ENCODE measurements at regions not wholly inside any gene's neighbourhood (a gene's known extent, or its start where the extent isn't known, plus 50 kb on each side); places are given as distances from the start of the nearest gene placed in this dataset.

DNA sequence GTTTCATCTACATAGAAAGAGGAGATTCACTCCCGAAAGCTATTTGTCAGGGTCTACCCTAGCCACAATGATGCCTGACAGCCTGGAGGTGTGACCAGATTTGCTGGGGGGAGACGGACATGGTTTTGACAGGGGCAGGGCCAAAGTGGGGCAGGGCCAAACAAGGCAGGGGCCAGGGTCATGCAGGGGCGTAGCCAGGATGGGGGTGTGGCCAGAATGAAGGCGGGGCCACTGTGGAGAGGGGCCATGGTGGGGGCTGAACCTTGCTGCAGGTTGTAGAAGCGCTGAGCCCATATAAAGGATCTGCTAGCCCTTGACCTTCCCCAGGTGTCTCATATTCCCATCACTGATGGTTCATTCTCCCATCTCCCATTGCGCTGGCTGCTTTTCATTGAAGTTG lies 184.1 kb upstream of the SULF2 start (continued):
- no peak for TF ChIP-seq AFF4 (CRISPR knock-in tag; IDR thresholded peaks at IDR 0.05; ENCODE audit: borderline replicate concordance)
- TF ChIP-seq ZNF512 (CRISPR knock-in tag; IDR thresholded peaks at IDR 0.05; ENCODE audit: borderline replicate concordance): no peak
- no peak for TF ChIP-seq ZNF532 (CRISPR knock-in tag; IDR thresholded peaks at IDR 0.05; ENCODE audit: borderline replicate concordance)
- no peak for TF ChIP-seq ZNF396 (CRISPR knock-in tag; IDR thresholded peaks at IDR 0.05; ENCODE audit: borderline replicate concordance)
- no peak for TF ChIP-seq NFE2L1 (CRISPR knock-in tag; IDR thresholded peaks at IDR 0.05)

DNA sequence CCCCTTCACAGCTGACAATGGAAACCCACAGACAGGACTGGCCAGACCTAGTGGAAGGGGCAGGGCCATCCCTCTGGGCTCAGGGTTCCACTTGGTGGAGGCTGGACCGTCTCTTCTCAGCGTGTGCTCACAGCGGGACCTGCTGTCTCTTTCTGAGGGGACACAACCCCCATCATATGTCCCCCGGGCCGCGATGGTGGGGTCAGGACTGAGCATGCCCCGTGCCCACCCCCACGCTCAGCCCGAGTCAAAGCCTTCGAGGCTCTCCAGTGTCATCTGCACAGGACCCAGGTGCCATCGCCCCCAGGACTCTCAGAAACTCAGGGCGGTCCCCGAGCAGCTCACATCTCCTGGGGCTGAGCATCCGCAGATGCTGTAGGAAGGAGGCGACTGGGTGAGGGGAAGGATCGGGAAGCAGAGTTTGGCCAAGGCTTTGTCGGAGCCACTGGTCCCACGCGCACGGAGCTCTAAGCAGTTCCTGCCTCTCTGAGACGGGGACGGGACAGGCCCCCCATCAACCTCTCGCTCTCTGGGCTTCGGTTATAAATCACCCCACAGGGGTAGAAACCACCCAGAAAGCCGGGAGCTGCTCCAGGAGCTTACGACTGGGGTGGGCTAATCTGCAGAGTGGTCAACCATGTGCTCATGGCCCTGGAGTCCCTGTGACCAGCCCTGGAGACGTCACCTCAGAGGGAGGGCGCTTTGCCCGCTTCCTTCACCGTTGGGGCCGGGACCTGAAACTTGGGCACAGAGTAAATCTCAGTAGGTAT lies 183.4 kb upstream of the SULF2 start:
- DNase-seq (ENCODE audit: low spot score): no peak
- Mint-ChIP-seq H3K9me3 (no peaks in the 10 kb centered on the region), H3K27me3 (ENCODE audit: low read depth) (peaks cover 6% of the 10 kb centered on the region), H3K27ac (no peak overlapping the region), H3K4me1 (peaks cover 58% of the 10 kb centered on the region), H3K4me3 (no peak overlapping the region), H3K36me3 (no peaks in the 10 kb centered on the region)
- no peak for ATAC-seq
- POLR2A ChIA-PET: no interaction called here
- CTCF ChIA-PET: interaction anchor here (0.9 to 1.5 kb wide), 2 partner anchors 114 to 182 kb away, joined by 3 to 4 read pairs; no protein-coding TSS in a partner anchor
- TF ChIP-seq NR3C1 (CRISPR knock-in tag; conservative IDR thresholded peaks at IDR 0.05; ENCODE audit: low read depth): no peak
- no peak for TF ChIP-seq CBFB (CRISPR knock-in tag; IDR thresholded peaks at IDR 0.05; ENCODE audit: low read depth)
- TF ChIP-seq IRF1 (CRISPR knock-in tag; IDR thresholded peaks at IDR 0.05): no peak
- no peak for TF ChIP-seq TEAD4 (CRISPR knock-in tag; IDR thresholded peaks at IDR 0.05)
- TF ChIP-seq, protein P1, sequence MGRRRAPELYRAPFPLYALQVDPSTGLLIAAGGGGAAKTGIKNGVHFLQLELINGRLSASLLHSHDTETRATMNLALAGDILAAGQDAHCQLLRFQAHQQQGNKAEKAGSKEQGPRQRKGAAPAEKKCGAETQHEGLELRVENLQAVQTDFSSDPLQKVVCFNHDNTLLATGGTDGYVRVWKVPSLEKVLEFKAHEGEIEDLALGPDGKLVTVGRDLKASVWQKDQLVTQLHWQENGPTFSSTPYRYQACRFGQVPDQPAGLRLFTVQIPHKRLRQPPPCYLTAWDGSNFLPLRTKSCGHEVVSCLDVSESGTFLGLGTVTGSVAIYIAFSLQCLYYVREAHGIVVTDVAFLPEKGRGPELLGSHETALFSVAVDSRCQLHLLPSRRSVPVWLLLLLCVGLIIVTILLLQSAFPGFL (CRISPR knock-in tag; IDR thresholded peaks at IDR 0.05; ENCODE audit: borderline replicate concordance): no peak
- TF ChIP-seq, protein P2, sequence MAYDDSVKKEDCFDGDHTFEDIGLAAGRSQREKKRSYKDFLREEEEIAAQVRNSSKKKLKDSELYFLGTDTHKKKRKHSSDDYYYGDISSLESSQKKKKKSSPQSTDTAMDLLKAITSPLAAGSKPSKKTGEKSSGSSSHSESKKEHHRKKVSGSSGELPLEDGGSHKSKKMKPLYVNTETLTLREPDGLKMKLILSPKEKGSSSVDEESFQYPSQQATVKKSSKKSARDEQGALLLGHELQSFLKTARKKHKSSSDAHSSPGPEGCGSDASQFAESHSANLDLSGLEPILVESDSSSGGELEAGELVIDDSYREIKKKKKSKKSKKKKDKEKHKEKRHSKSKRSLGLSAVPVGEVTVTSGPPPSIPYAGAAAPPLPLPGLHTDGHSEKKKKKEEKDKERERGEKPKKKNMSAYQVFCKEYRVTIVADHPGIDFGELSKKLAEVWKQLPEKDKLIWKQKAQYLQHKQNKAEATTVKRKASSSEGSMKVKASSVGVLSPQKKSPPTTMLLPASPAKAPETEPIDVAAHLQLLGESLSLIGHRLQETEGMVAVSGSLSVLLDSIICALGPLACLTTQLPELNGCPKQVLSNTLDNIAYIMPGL (CRISPR knock-in tag; IDR thresholded peaks at IDR 0.05): no peak
- no peak for TF ChIP-seq ZMAT4 (CRISPR knock-in tag; IDR thresholded peaks at IDR 0.05)
- TF ChIP-seq SMAD4 (CRISPR knock-in tag; IDR thresholded peaks at IDR 0.05): no peak
- TF ChIP-seq, protein P3, sequence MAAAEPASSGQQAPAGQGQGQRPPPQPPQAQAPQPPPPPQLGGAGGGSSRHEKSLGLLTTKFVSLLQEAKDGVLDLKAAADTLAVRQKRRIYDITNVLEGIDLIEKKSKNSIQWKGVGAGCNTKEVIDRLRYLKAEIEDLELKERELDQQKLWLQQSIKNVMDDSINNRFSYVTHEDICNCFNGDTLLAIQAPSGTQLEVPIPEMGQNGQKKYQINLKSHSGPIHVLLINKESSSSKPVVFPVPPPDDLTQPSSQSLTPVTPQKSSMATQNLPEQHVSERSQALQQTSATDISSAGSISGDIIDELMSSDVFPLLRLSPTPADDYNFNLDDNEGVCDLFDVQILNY (CRISPR knock-in tag; IDR thresholded peaks at IDR 0.05): no peak
- TF ChIP-seq MXD4 (CRISPR knock-in tag; IDR thresholded peaks at IDR 0.05; ENCODE audit: borderline replicate concordance): no peak
- no peak for TF ChIP-seq MYBL2 (CRISPR knock-in tag; IDR thresholded peaks at IDR 0.05)
- TF ChIP-seq, protein P4, sequence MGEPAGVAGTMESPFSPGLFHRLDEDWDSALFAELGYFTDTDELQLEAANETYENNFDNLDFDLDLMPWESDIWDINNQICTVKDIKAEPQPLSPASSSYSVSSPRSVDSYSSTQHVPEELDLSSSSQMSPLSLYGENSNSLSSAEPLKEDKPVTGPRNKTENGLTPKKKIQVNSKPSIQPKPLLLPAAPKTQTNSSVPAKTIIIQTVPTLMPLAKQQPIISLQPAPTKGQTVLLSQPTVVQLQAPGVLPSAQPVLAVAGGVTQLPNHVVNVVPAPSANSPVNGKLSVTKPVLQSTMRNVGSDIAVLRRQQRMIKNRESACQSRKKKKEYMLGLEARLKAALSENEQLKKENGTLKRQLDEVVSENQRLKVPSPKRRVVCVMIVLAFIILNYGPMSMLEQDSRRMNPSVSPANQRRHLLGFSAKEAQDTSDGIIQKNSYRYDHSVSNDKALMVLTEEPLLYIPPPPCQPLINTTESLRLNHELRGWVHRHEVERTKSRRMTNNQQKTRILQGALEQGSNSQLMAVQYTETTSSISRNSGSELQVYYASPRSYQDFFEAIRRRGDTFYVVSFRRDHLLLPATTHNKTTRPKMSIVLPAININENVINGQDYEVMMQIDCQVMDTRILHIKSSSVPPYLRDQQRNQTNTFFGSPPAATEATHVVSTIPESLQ (CRISPR knock-in tag; IDR thresholded peaks at IDR 0.05): no peak
